WTC11 (cell line): ENCODE measurements at regions not wholly inside any gene's neighbourhood (a gene's known extent, or its start where the extent isn't known, plus 50 kb on each side); places are given as distances from the start of the nearest gene placed in this dataset.

Experiments
- ATAC-seq: fragments of 200-7000 bp; cut with Tn5 transposase; 2 replicates; pipeline ENCODE4 v1.10.0; 2021; ENCODE audit warnings: mild to moderate bottlenecking, moderate library complexity
- CTCF ChIA-PET: fragments of 300-600 bp; sonication (Branson Sonifier 250); formaldehyde crosslinking; loops from one replicate; lab custom pipeline; 2021; ENCODE audit warnings: antibody characterized with exemption; lab: Charles Lee
- POLR2A ChIA-PET: fragments of 350-600 bp; sonication (Branson Sonifier 250); formaldehyde crosslinking; loops from one replicate; lab custom pipeline; 2021; ENCODE audit warnings: antibody characterized with exemption; lab: Charles Lee
- DNase-seq: peaks from one replicate; pipeline ENCODE4 v3.0.0; 2021; ENCODE audit warnings: low spot score
- H3K27ac Mint-ChIP-seq: 2 replicates; pipeline ENCODE4 v1.8.0; 2021; ENCODE audit warnings: mixed read lengths
- H3K27me3 Mint-ChIP-seq: 2 replicates; pipeline ENCODE4 v1.8.0; 2021; ENCODE audit warnings: low read depth, mild to moderate bottlenecking, moderate library complexity, mixed read lengths
- H3K36me3 Mint-ChIP-seq: 2 replicates; pipeline ENCODE4 v1.8.0; 2021; ENCODE audit warnings: mixed read lengths
- H3K4me1 Mint-ChIP-seq: 2 replicates; pipeline ENCODE4 v1.8.0; 2022; ENCODE audit warnings: mixed read lengths
- H3K4me3 Mint-ChIP-seq: 2 replicates; pipeline ENCODE4 v1.8.0; 2021; ENCODE audit warnings: mild to moderate bottlenecking, moderate library complexity, mixed read lengths
- H3K9me3 Mint-ChIP-seq: 2 replicates; pipeline ENCODE4 v1.8.0; 2021; ENCODE audit warnings: mixed read lengths
- MXD4 ChIP-seq: fragments of 250-450 bp; sonication (Bioruptor Pico); IDR thresholded peaks from 2 replicates; pipeline ENCODE4 v1.8.0; 2021; ENCODE audit warnings: mild to moderate bottlenecking, moderate library complexity, borderline replicate concordance
- NFE2L1 ChIP-seq: sonication (generic); formaldehyde crosslinking; IDR thresholded peaks from 2 replicates; pipeline ENCODE4 v1.8.1; 2023; ENCODE audit warnings: missing genetic modification reagents
- NFYB ChIP-seq: sonication (generic); formaldehyde crosslinking; conservative IDR thresholded peaks from 2 replicates; pipeline ENCODE4 v1.8.0; 2022; ENCODE audit warnings: low read depth, missing genetic modification reagents
- PREB ChIP-seq: sonication (generic); formaldehyde crosslinking; IDR thresholded peaks from 2 replicates; pipeline ENCODE4 v1.8.1; 2022; ENCODE audit warnings: mild to moderate bottlenecking, missing genetic modification reagents, moderate library complexity, borderline replicate concordance
- PRRX2 ChIP-seq: fragments of 250-450 bp; sonication (Bioruptor Pico); IDR thresholded peaks from 2 replicates; pipeline ENCODE4 v1.8.0; 2021; ENCODE audit warnings: mild to moderate bottlenecking
- SOX15 ChIP-seq: fragments of 250-450 bp; sonication (Bioruptor Pico); IDR thresholded peaks from 2 replicates; pipeline ENCODE4 v1.9.0; 2021; ENCODE audit warnings: mild to moderate bottlenecking
- ZNF317 ChIP-seq: sonication (generic); formaldehyde crosslinking; IDR thresholded peaks from 2 replicates; pipeline ENCODE4 v1.8.1; 2023; ENCODE audit warnings: low read depth, mild to moderate bottlenecking, moderate library complexity, missing genetic modification reagents, borderline replicate concordance
- ZNF425 ChIP-seq: fragments of 250-450 bp; sonication (Bioruptor Pico); conservative IDR thresholded peaks from 2 replicates; pipeline ENCODE4 v1.9.0; 2021; ENCODE audit warnings: mild to moderate bottlenecking
- TF ChIP-seq, protein P1 (sequence below): fragments of 250-450 bp; sonication (Bioruptor Pico); IDR thresholded peaks from 2 replicates; pipeline ENCODE4 v1.8.0; 2021; ENCODE audit warnings: mild to moderate bottlenecking
- TF ChIP-seq, protein P2 (sequence below): sonication (generic); formaldehyde crosslinking; IDR thresholded peaks from 2 replicates; pipeline ENCODE4 v1.8.0; 2023; ENCODE audit warnings: mild to moderate bottlenecking, missing genetic modification reagents
- TF ChIP-seq, protein P3 (sequence below): sonication (generic); formaldehyde crosslinking; IDR thresholded peaks from 2 replicates; pipeline ENCODE4 v1.8.0; 2022; ENCODE audit warnings: missing genetic modification reagents
- TF ChIP-seq, protein P4 (sequence below): fragments of 250-450 bp; sonication (Bioruptor Pico); IDR thresholded peaks from 2 replicates; pipeline ENCODE4 v2.1.2; 2022; ENCODE audit warnings: mild to moderate bottlenecking, moderate library complexity

DNA sequence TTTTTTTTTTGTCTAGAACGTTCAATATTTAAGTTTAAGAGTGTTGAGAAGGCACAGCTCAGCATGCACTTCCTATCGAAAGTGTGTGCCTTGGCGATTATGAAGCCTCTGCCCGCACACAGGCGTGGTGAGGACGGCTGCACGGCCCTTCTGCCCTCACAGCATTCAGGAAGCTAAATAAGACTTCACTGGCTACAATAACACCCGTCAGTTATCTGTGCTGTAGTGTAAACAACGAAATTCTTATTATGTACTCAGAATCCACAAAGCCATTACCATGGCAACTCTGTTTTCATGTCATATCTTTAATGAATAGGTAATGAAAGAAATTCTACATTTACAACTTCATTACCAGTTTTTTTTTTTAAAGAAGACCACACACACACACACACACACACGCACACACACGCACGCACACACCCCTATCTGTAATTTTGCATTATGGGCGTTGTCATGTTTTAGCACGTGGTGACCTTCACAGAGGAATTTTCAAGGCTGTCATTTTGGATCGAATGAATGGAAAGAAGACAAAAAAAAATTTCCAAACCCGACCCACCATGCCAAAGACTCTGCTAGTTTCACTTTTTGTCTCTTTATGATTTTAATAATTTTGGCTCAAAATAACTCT, 254.8 kb upstream of the CTBP2 start:
- ATAC-seq = no peak

More for the DNA sequence above, 254.8 kb upstream of the CTBP2 start:
- CTCF ChIA-PET = interaction anchor here (2.0 kb wide), 1 partner anchor 33 kb away, joined by 6 read pairs; no protein-coding TSS in a partner anchor
- POLR2A ChIA-PET = no interaction called here
- DNase-seq = no peak
- no peaks in the 10 kb centered on the region for H3K4me1 Mint-ChIP-seq
- TF ChIP-seq, protein P1, sequence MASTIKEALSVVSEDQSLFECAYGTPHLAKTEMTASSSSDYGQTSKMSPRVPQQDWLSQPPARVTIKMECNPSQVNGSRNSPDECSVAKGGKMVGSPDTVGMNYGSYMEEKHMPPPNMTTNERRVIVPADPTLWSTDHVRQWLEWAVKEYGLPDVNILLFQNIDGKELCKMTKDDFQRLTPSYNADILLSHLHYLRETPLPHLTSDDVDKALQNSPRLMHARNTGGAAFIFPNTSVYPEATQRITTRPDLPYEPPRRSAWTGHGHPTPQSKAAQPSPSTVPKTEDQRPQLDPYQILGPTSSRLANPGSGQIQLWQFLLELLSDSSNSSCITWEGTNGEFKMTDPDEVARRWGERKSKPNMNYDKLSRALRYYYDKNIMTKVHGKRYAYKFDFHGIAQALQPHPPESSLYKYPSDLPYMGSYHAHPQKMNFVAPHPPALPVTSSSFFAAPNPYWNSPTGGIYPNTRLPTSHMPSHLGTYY (CRISPR knock-in tag) = no peak
- TF ChIP-seq ZNF317 (CRISPR knock-in tag) = no peak
- no peak for TF ChIP-seq NFYB
- TF ChIP-seq PREB (CRISPR knock-in tag) = no peak
- TF ChIP-seq, protein P2, sequence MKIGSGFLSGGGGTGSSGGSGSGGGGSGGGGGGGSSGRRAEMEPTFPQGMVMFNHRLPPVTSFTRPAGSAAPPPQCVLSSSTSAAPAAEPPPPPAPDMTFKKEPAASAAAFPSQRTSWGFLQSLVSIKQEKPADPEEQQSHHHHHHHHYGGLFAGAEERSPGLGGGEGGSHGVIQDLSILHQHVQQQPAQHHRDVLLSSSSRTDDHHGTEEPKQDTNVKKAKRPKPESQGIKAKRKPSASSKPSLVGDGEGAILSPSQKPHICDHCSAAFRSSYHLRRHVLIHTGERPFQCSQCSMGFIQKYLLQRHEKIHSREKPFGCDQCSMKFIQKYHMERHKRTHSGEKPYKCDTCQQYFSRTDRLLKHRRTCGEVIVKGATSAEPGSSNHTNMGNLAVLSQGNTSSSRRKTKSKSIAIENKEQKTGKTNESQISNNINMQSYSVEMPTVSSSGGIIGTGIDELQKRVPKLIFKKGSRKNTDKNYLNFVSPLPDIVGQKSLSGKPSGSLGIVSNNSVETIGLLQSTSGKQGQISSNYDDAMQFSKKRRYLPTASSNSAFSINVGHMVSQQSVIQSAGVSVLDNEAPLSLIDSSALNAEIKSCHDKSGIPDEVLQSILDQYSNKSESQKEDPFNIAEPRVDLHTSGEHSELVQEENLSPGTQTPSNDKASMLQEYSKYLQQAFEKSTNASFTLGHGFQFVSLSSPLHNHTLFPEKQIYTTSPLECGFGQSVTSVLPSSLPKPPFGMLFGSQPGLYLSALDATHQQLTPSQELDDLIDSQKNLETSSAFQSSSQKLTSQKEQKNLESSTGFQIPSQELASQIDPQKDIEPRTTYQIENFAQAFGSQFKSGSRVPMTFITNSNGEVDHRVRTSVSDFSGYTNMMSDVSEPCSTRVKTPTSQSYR = no peak
- TF ChIP-seq, protein P3, sequence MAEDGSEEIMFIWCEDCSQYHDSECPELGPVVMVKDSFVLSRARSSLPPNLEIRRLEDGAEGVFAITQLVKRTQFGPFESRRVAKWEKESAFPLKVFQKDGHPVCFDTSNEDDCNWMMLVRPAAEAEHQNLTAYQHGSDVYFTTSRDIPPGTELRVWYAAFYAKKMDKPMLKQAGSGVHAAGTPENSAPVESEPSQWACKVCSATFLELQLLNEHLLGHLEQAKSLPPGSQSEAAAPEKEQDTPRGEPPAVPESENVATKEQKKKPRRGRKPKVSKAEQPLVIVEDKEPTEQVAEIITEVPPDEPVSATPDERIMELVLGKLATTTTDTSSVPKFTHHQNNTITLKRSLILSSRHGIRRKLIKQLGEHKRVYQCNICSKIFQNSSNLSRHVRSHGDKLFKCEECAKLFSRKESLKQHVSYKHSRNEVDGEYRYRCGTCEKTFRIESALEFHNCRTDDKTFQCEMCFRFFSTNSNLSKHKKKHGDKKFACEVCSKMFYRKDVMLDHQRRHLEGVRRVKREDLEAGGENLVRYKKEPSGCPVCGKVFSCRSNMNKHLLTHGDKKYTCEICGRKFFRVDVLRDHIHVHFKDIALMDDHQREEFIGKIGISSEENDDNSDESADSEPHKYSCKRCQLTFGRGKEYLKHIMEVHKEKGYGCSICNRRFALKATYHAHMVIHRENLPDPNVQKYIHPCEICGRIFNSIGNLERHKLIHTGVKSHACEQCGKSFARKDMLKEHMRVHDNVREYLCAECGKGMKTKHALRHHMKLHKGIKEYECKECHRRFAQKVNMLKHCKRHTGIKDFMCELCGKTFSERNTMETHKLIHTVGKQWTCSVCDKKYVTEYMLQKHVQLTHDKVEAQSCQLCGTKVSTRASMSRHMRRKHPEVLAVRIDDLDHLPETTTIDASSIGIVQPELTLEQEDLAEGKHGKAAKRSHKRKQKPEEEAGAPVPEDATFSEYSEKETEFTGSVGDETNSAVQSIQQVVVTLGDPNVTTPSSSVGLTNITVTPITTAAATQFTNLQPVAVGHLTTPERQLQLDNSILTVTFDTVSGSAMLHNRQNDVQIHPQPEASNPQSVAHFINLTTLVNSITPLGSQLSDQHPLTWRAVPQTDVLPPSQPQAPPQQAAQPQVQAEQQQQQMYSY (CRISPR knock-in tag) = no peak
- no peak for TF ChIP-seq ZNF425 (CRISPR knock-in tag)
- no peak for TF ChIP-seq SOX15 (CRISPR knock-in tag)
- TF ChIP-seq PRRX2 = no peak
- TF ChIP-seq, protein P4, sequence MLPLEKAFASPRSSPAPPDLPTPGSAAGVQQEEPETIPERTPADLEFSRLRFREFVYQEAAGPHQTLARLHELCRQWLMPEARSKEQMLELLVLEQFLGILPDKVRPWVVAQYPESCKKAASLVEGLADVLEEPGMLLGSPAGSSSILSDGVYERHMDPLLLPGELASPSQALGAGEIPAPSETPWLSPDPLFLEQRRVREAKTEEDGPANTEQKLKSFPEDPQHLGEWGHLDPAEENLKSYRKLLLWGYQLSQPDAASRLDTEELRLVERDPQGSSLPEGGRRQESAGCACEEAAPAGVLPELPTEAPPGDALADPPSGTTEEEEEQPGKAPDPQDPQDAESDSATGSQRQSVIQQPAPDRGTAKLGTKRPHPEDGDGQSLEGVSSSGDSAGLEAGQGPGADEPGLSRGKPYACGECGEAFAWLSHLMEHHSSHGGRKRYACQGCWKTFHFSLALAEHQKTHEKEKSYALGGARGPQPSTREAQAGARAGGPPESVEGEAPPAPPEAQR = no peak
- no peak for TF ChIP-seq MXD4 (CRISPR knock-in tag)
- no peak for TF ChIP-seq NFE2L1 (CRISPR knock-in tag)
- peaks cover 8% of the 10 kb centered on the region for H3K9me3 Mint-ChIP-seq
- no peak overlapping the region for H3K27ac Mint-ChIP-seq
- no peak overlapping the region for H3K4me3 Mint-ChIP-seq
- H3K27me3 Mint-ChIP-seq = no peaks in the 10 kb centered on the region
- H3K36me3 Mint-ChIP-seq = no peaks in the 10 kb centered on the region
